ENCODE measurements at regions not wholly inside any gene's neighbourhood (a gene's known extent, or its start where the extent isn't known, plus 50 kb on each side); places are given as distances from the start of the nearest gene placed in this dataset.

DNA sequence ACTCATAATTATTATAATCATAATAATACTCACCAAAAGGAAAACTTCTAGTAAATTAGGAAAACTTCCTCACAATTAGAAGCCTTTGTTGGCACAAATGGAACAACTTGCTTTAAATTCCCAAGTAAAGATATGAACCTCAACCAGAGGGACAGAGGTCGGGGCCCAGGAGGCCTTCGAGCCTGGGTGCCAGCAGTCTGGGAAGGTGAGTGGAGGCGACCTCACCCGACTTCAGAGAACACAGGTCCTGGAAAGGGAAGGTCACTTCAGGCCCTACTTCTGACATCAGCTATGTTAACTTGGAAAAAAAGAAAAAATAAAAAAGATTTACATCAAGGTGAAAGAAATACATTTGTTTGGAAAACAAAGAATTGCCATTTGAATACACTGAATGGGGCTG lies 350.0 kb upstream of the MYT1L start:
- H2AFZ ChIP-seq (ENCODE audit: low read length): no peak overlapping the region

DNA sequence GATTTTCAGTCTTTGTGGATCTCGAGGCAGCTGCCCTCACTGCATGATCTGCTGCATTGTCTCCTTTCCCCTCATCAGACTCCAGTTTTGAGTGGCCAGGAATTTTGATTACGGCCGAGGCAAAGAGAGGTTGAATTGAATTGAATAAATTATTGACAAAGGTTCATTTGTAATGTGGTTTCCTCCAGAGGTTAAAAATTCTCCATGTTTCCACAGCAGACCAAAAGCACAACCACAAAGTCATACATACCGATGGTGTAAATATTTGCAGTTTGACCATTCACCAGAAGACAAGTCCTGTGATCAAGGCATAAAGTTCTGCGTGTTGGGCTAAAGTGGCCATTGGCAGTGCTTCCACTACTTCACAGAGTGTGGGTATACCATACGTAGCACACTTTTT lies 343.8 kb upstream of the MYT1L start:
- H3K9me2 ChIP-seq (replicated peaks; ENCODE audit: insufficient read depth, low read length): no peaks in the 10 kb centered on the region
- no peak overlapping the region for H3K4me3 ChIP-seq (ENCODE audit: low read length)
- H3K27ac ChIP-seq (ENCODE audit: low read length): no peak overlapping the region
- H3K4me2 ChIP-seq (ENCODE audit: low read depth, low read length): no peak overlapping the region
- no peak for DNase-seq
- H3K27me3 ChIP-seq (replicated peaks; ENCODE audit: insufficient read depth, low read length): no peaks in the 10 kb centered on the region
- H3K79me2 ChIP-seq (ENCODE audit: low read length): no peaks in the 10 kb centered on the region
- TF ChIP-seq, protein P1, sequence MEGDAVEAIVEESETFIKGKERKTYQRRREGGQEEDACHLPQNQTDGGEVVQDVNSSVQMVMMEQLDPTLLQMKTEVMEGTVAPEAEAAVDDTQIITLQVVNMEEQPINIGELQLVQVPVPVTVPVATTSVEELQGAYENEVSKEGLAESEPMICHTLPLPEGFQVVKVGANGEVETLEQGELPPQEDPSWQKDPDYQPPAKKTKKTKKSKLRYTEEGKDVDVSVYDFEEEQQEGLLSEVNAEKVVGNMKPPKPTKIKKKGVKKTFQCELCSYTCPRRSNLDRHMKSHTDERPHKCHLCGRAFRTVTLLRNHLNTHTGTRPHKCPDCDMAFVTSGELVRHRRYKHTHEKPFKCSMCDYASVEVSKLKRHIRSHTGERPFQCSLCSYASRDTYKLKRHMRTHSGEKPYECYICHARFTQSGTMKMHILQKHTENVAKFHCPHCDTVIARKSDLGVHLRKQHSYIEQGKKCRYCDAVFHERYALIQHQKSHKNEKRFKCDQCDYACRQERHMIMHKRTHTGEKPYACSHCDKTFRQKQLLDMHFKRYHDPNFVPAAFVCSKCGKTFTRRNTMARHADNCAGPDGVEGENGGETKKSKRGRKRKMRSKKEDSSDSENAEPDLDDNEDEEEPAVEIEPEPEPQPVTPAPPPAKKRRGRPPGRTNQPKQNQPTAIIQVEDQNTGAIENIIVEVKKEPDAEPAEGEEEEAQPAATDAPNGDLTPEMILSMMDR (IDR thresholded peaks at IDR 0.05; ENCODE audit: low read length): no peak
- TF ChIP-seq EZH2phosphoT487 (IDR thresholded peaks at IDR 0.05; ENCODE audit: low read length) (no peak), EZH2 (optimal IDR thresholded peaks at IDR 0.05; ENCODE audit: low read depth, low read length) (no peak)
- H2AFZ ChIP-seq (ENCODE audit: low read length): no peak overlapping the region
- no peaks in the 10 kb centered on the region for H3F3A ChIP-seq (ENCODE audit: insufficient read depth, low read length)
- no peaks in the 10 kb centered on the region for H3K36me3 ChIP-seq (replicated peaks; ENCODE audit: insufficient read depth, low read length)
- H3K9ac ChIP-seq (ENCODE audit: low read length): no peak overlapping the region
- H4K20me1 ChIP-seq (ENCODE audit: insufficient read depth, low read length): no peaks in the 10 kb centered on the region
- no peaks in the 10 kb centered on the region for H3K9me3 ChIP-seq (replicated peaks; ENCODE audit: insufficient read depth, low read length)
- H3K4me1 ChIP-seq (ENCODE audit: low read length): no peaks in the 10 kb centered on the region

More for the DNA sequence above, 350.0 kb upstream of the MYT1L start:
- no peak overlapping the region for H3K4me2 ChIP-seq (ENCODE audit: low read depth, low read length)
- H3K4me3 ChIP-seq (ENCODE audit: low read length): no peak overlapping the region
- H3K27me3 ChIP-seq (replicated peaks; ENCODE audit: insufficient read depth, low read length): no peaks in the 10 kb centered on the region
- no peak for TF ChIP-seq EZH2 (optimal IDR thresholded peaks at IDR 0.05; ENCODE audit: low read depth, low read length)
- TF ChIP-seq, protein P1 (IDR thresholded peaks at IDR 0.05; ENCODE audit: low read length): no peak
- H3K4me1 ChIP-seq (ENCODE audit: low read length): no peaks in the 10 kb centered on the region
- DNase-seq: no peak
- H3K9ac ChIP-seq (ENCODE audit: low read length): no peak overlapping the region
- no peaks in the 10 kb centered on the region for H4K20me1 ChIP-seq (ENCODE audit: insufficient read depth, low read length)
- no peaks in the 10 kb centered on the region for H3K9me3 ChIP-seq (replicated peaks; ENCODE audit: insufficient read depth, low read length)
- no peaks in the 10 kb centered on the region for H3F3A ChIP-seq (ENCODE audit: insufficient read depth, low read length)
- H3K9me2 ChIP-seq (replicated peaks; ENCODE audit: insufficient read depth, low read length): no peaks in the 10 kb centered on the region
- no peak overlapping the region for H3K27ac ChIP-seq (ENCODE audit: low read length)
- no peaks in the 10 kb centered on the region for H3K36me3 ChIP-seq (replicated peaks; ENCODE audit: insufficient read depth, low read length)
- no peaks in the 10 kb centered on the region for H3K79me2 ChIP-seq (ENCODE audit: low read length)

DNA sequence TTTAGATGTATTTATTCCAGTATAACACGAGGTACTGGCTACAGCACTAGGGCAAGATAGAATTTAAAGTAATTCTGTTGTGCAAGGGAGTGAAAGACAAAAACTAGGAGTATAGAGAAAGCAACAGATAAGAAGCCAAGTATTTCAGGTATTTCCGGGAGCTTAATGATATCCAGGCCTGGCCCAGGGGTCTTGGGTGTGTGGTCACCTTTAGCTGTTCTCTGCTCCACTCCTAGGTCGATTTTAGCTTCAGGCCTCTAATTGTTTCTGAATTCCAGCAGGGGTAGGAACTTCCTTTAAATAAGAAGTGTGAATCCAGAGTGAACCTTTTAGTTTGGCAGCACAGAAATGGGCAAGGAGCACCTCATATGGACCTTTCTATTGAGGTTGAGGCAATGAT lies 342.3 kb upstream of the MYT1L start:
- H3K36me3 ChIP-seq (replicated peaks; ENCODE audit: insufficient read depth, low read length): no peaks in the 10 kb centered on the region
- H3K27me3 ChIP-seq (replicated peaks; ENCODE audit: insufficient read depth, low read length): no peaks in the 10 kb centered on the region
- no peak overlapping the region for H3K4me2 ChIP-seq (ENCODE audit: low read depth, low read length)
- TF ChIP-seq EZH2phosphoT487 (IDR thresholded peaks at IDR 0.05; ENCODE audit: low read length): no peak
- TF ChIP-seq EZH2 (optimal IDR thresholded peaks at IDR 0.05; ENCODE audit: low read depth, low read length): no peak
- TF ChIP-seq, protein P1 (IDR thresholded peaks at IDR 0.05; ENCODE audit: low read length): no peak
- no peaks in the 10 kb centered on the region for H4K20me1 ChIP-seq (ENCODE audit: insufficient read depth, low read length)
- H3K9ac ChIP-seq (ENCODE audit: low read length): no peak overlapping the region
- H3K4me1 ChIP-seq (ENCODE audit: low read length): no peaks in the 10 kb centered on the region
- no peaks in the 10 kb centered on the region for H3K9me3 ChIP-seq (replicated peaks; ENCODE audit: insufficient read depth, low read length)
- no peak overlapping the region for H3K4me3 ChIP-seq (ENCODE audit: low read length)
- H2AFZ ChIP-seq (ENCODE audit: low read length): no peak overlapping the region
- no peaks in the 10 kb centered on the region for H3K79me2 ChIP-seq (ENCODE audit: low read length)
- no peaks in the 10 kb centered on the region for H3K9me2 ChIP-seq (replicated peaks; ENCODE audit: insufficient read depth, low read length)
- no peaks in the 10 kb centered on the region for H3F3A ChIP-seq (ENCODE audit: insufficient read depth, low read length)
- no peak overlapping the region for H3K27ac ChIP-seq (ENCODE audit: low read length)
- no peak for DNase-seq

Measured in MM.1S (cell line).